ENCODE measurements at regions not wholly inside any gene's neighbourhood (a gene's known extent, or its start where the extent isn't known, plus 50 kb on each side); places are given as distances from the start of the nearest gene placed in this dataset.

Small RNA genes in the stretch of these regions (small RNA-seq; reads per million reads assigned to genes)
- 0.10 to 0.84 reads per million in 2 experiments for gene RF00012
